Stimulated activated CD4-positive, alpha-beta T cell treated with anti-CD3 and anti-CD28 coated beads, Interleukin-12 subunit alpha, Interleukin-12 subunit beta, amount 100 ng/mL, for 4 hours (primary cell): ENCODE measurements at regions not wholly inside any gene's neighbourhood (a gene's known extent, or its start where the extent isn't known, plus 50 kb on each side); places are given as distances from the start of the nearest gene placed in this dataset.
A peak's percentile ranks its signal among the peaks of the same experiment; 100 is the strongest.
"Not testable (repeated sequence)": the region's sequence is repeated elsewhere in the genome, so short reads cannot be mapped to it uniquely, and the experiment has no call there.

Experiments used
- DNase-seq: peaks from one replicate; pipeline ENCODE4 v3.0.0-alpha.2; 2020

DNA sequence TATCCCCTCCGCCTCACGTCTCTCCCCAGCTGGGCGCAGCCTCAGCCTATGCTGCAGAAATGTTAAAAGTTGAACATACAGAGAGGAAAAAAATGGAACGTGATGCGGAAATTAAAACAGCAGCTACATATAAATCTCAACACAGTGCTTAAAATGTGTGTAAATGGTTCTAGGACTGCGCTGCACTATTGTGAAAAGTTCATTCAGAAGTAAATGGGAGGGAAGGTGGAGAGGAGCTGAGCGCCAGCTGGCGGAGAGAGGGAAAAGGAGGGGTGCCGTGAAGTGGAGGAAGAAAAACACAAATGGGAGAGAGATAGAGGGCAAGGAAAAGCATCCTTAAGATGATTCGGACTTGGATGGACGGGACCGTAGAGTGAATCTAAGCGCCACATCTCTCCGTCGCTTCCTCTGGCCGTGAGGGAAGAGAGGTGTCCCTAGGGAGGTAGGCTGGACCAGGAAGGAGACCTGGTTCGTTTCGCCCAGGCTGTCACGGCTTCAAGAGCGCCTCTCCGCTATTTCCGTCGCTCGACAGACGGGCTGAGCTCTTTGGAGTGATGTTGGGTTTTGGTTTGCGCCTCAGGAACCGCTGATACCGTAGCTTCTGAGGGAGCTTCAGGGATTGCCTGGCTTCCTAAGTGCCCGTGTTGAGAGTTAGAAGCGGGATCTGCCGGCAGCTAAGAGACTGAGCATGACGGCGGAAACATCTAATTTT, 113.7 kb downstream of the TRIM27 start:
- DNase-seq: no peak

DNA sequence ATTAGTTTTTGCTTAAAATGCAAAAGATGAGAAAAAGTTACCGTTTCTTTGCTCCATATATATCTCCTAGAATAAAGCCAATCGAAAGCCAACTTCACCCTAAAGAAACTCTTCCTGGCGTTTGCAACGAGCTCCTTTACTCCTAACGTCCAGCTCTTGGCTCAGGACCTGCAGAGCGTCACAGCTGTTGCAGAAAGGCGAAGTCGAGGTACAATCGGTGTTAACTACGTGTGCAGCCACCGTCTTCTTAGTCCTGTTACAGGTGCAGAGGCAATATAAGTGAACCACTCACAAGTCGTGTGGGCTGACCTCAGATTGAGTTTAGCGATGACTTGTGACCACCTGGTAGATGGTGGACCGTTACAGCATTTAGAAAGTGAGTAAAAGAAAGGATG, 113.1 kb downstream of the TRIM27 start:
- DNase-seq: no peak

DNA sequence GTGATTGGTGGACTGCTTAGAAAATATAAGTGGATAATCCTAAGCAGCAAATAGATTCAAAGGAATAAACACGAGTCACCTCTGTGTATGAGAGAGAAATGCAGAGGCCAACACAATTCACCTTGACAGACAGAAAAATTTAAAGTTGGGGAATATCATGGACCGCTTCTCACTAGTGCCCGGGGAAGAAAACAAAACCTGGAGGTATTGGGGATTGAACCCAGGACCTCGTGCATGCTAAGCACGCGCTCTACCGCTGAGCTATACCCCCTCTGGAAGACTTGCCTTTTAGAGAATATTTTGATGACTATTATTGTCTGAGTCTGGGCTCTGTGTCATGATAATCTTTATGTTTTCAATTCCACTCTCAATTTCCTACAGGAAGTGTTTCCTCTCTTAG, 111.9 kb downstream of the TRIM27 start:
- no peak for DNase-seq

DNA sequence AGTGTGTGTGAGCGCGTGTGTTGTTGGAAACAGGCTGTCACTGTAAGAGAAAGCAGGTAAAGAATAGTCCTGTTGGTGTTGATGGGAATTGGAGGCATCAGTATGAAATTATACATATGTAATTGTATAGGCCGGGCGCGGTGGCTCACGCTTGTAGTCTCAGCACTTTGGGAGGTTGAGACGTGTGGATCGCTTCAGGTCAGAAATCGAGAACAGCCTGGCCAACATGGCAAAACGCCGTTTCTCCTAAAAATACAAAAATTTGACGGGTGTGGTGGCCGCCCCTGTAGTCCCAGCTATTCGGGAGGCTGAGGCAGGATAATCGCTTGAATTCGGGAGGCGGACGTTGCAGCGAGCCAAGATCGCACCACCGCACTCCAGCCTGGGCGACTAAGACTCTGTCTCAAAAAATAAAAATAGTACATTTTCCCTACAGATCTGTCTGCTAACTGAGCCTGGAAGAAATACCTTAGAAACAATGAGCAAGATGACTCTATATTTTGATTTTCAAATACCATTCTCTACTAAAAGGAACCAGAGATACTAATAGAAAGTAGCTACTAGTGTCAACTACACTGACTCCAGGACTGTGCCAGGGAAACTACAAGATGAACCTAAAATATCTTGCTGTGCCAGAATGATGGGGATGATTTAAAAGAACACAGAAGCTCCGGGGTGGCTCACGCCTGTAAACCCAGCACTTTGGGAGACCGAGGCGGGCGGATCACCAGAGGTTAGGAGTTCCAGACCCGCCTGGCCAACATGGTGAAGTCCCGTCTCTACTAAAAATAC, 110.8 kb downstream of the TRIM27 start:
- no peak for DNase-seq

DNA sequence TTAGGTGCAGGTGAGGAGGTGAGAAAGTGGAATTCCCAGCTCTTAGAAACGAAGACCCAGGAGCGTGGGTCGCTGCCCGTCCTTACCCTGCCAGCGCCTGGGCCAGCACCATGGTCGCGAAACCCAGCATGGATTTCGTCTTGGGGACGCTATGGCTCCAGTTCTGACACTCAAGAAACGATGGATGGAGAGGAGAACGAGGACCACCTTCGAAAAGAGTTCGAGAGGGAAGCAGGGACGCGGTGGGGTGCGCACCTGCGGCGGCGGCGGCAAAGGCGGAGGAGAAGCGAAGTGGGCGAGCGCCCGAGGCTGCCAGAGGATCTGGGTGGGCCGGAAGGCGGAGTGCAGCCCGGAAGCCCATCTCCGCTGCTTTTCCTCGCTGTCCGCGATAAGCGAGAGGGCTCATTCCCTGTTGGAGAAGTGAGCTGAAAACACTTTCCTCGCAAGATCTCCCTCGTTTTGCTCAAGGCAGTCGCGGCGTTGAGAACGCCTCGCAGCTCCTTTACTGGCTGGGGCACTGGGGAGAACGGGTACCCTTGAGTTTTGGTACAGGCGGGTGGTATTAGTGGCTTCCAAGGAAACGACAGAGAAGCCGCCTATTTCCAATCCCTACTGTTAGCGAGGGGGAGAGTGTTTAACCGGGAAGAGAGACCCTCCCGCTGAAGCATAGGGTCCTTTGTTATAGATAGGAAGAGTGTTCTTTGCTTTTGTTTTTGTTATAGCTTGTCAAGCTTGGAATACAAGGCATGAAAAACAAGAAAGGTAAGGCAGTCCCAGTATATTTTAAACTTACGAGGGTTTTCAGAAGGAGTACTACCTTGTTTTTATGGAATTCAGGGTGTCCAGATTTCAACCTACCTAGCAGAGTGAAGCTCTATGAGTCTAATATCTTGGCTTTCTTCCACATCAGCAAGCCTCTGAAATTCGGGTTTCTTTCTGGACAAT, 109.5 kb downstream of the TRIM27 start:
- no peak for DNase-seq

- DNase-seq: no peak
Measured at GRCh38 chr6:28816339-28816908, 107.4 kb downstream of the TRIM27 start.

GRCh38 chr6:28816909-28817807, 106.6 kb downstream of the TRIM27 start:
- no peak for DNase-seq

GRCh38 chr6:28817808-28818145, 106.0 kb downstream of the TRIM27 start:
- DNase-seq: no peak

- no peak for DNase-seq
Measured at GRCh38 chr6:28824793-28825731, 98.7 kb downstream of the TRIM27 start.

DNA sequence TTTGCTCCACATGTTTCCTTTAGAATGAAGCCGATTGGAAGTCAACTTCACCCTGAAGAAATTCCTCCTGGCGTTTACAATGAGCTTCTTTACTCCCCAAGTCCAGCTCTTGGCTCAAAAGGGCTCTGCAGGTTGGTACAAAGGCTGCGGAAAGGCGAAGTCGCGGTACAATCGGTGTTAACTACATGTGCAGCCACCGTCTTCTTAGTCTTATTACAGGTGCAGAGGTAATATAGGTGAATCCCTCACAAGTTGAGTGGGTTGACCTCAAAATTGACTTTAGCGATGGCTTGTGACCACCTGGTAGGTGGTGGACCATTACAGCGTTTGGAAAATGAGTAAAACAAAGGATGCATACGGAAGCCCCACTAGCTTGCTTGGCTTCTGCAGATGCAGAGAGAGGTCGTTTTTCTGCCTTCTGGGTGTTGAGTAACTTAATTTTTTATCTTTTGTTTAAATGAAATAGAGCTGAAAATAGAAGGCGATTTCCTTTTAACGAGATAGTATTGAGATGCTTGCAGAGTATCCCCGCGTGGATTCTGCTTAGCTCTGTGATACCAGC, 98.0 kb downstream of the TRIM27 start:
- no peak for DNase-seq

DNA sequence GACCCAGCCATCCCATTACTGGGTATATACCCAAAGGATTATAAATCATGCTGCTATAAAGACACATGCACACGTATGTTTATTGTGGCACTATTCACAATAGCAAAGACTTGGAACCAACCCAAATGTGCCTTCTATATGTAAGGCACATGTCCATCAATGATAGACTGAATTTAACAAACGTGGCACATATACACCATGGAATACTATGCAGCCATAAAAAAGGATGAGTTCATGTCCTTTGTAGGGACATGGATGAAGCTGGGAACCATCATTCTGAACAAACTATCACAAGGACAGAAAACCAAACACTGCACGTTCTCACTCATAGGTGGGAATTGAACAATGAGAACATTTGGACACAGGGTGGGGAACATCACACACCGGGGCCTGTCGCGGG, 92.1 kb downstream of the TRIM27 start:
- not testable (repeated sequence) for DNase-seq

GRCh38 chr6:28836703-28837102, 87.1 kb downstream of the TRIM27 start:
- DNase-seq: not testable (repeated sequence)

- peak; percentile 60 for DNase-seq
Measured at GRCh38 chr6:28838289-28838633, 85.5 kb downstream of the TRIM27 start.

- peak; percentile 89 for DNase-seq
Measured at GRCh38 chr6:28838634-28839442, 84.9 kb downstream of the TRIM27 start.

GRCh38 chr6:28839443-28840120, 84.2 kb downstream of the TRIM27 start:
- DNase-seq: no peak

DNA sequence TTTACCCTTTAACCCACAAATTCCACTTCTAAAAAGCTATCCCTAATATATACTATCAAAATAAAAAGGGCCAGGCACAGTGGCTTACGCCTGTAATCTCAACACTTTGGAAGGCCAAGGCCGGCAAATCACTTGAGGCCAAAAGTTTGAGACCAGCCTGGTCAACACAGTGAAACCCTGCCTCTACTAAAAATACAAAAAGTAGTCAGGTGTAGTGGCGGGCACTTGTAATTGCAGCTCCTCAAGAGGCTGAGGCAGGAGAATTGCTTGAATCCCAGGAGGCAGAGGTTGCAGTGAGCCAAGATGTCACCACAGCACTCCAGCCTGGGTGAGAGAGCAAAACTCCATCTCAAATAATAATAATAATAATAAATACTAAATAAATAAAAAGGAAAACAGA, 82.5 kb downstream of the TRIM27 start:
- no peak for DNase-seq

DNA sequence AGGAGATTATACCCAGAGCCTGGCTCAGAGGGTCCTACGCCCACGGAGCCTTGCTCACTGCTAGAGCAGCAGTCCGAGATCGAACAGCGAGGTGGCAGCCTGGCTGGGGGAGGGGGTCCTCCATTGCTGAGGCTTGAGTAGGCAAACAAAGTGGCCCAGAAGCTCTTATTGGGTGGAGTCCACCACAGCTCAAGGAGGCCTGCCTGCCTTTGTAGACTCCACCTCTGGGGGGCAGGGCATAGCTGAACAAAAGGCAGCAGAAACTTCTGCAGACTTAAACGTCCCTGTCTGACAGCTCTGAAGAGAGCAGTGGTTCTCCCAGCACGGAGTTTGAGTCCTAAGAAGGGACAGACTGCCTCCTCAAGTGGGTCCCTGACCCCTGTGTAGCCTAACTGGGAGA, 75.0 kb downstream of the TRIM27 start:
- peak; percentile 19 for DNase-seq
